K562 (cell line): ENCODE measurements at regions not wholly inside any gene's neighbourhood (a gene's known extent, or its start where the extent isn't known, plus 50 kb on each side); places are given as distances from the start of the nearest gene placed in this dataset.

Experiments used
- CREB3 ChIP-seq: fragments of 450-650 bp; conservative IDR thresholded peaks from 2 replicates; pipeline ENCODE4 v1.6.1; 2016; ENCODE audit warnings: missing genetic modification characterization, low read depth, mild to moderate bottlenecking, missing compliant biosample characterization, moderate library complexity
- FOXA3 ChIP-seq, 2 experiments: fragments of 450-650 bp in 1 of 2; sonication (generic) in 1 of 2; formaldehyde crosslinking; IDR thresholded peaks in 1 of 2; conservative IDR thresholded peaks in 1 of 2; 2 replicates each; pipeline versions ENCODE4 v1.4.0 to v1.8.0; 2020 to 2022; ENCODE audit warnings: mild to moderate bottlenecking in 2 of 2, missing genetic modification reagents in 1 of 2
- MAFG ChIP-seq: fragments of 450-650 bp; conservative IDR thresholded peaks from 2 replicates; pipeline ENCODE4 v1.6.1; 2016; ENCODE audit warnings: missing genetic modification characterization, missing compliant biosample characterization
- MITF ChIP-seq: IDR thresholded peaks from 2 replicates; pipeline ENCODE4 v1.6.1; 2014; ENCODE audit warnings: antibody characterized with exemption
- MTA1 ChIP-seq: fragments of 450-650 bp; IDR thresholded peaks from 2 replicates; pipeline ENCODE4 v1.6.1; 2017; ENCODE audit warnings: borderline replicate concordance
- STAT5B ChIP-seq: fragments of 250-450 bp; sonication (Bioruptor Pico); IDR thresholded peaks from 2 replicates; pipeline ENCODE4 v1.8.0; 2021; ENCODE audit warnings: mild to moderate bottlenecking, inconsistent platforms
- TAL1 ChIP-seq: fragments of 450-650 bp; IDR thresholded peaks from 2 replicates; pipeline ENCODE4 v1.6.1; 2016; ENCODE audit warnings: mild to moderate bottlenecking
- ZBTB40 ChIP-seq, 2 experiments: fragments of 450-650 bp in 1 of 2; sonication (generic) in 1 of 2; formaldehyde crosslinking in 1 of 2; IDR thresholded peaks; 2 replicates each; pipeline versions ENCODE4 v1.7.1 to v1.9.0; 2016 to 2022; ENCODE audit warnings: inconsistent platforms in 1 of 2, mild to moderate bottlenecking in 1 of 2, missing genetic modification reagents in 1 of 2
- ZNF174 ChIP-seq: fragments of 250-450 bp; sonication (Bioruptor Pico); IDR thresholded peaks from 2 replicates; pipeline ENCODE4 v1.4.0; 2020; ENCODE audit warnings: mild to moderate bottlenecking
- ZNF512 ChIP-seq: IDR thresholded peaks from 2 replicates; pipeline ENCODE4 v1.6.1; 2016; ENCODE audit warnings: missing genetic modification characterization, missing compliant biosample characterization
- ZNF766 ChIP-seq: fragments of 200-800 bp; sonication (Bioruptor generic); conservative IDR thresholded peaks from 2 replicates; pipeline ENCODE4 v1.6.1; 2016; ENCODE audit warnings: missing genetic modification characterization, missing compliant biosample characterization
- TF ChIP-seq, protein P1 (sequence below): IDR thresholded peaks from 2 replicates; pipeline ENCODE4 v1.6.1; 2012; ENCODE audit warnings: low read depth, low read length, improper control_type of control experiment, borderline replicate concordance

GRCh38 chr13:72113076-72113475, 246.1 kb upstream of the DACH1 start (continued):
- TF ChIP-seq ZBTB40 (IDR thresholded peaks at IDR 0.05) (no peak), ZBTB40 (CRISPR knock-in tag; IDR thresholded peaks at IDR 0.05) (no peak), MTA1 (no peak), CREB3 (tag) (no peak), TAL1 (no peak), ZNF512 (tag) (no peak), STAT5B (CRISPR knock-in tag) (no peak), ZNF174 (CRISPR knock-in tag) (no peak), ZNF766 (CRISPR knock-in tag) (no peak), MITF (no peak), FOXA3 (CRISPR knock-in tag; conservative IDR thresholded peaks at IDR 0.05 in 1 of 2, IDR thresholded peaks at IDR 0.05 in 1 of 2) (no peak), MAFG (tag) (no peak)
- TF ChIP-seq, protein P1, sequence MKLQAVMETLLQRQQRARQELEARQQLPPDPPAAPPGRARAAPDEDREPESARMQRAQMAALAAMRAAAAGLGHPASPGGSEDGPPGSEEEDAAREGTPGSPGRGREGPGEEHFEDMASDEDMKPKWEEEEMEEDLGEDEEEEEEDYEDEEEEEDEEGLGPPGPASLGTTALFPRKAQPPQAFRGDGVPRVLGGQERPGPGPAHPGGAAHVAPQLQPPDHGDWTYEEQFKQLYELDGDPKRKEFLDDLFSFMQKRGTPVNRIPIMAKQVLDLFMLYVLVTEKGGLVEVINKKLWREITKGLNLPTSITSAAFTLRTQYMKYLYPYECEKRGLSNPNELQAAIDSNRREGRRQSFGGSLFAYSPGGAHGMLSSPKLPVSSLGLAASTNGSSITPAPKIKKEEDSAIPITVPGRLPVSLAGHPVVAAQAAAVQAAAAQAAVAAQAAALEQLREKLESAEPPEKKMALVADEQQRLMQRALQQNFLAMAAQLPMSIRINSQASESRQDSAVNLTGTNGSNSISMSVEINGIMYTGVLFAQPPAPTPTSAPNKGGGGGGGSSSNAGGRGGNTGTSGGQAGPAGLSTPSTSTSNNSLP, result no peak
